ENCODE measurements at regions not wholly inside any gene's neighbourhood (a gene's known extent, or its start where the extent isn't known, plus 50 kb on each side); places are given as distances from the start of the nearest gene placed in this dataset.

GRCh38 chr12:84791444-84791843, 121.2 kb downstream of the SLC6A15 start:
- Histone ChIP-seq H2BK120ac (ENCODE audit: low read depth, low read length) (no peak overlapping the region), H2AK5ac (ENCODE audit: low read depth, low read length) (no peak overlapping the region), H4K8ac (ENCODE audit: low read depth in 2 of 2, low read length in 2 of 2) (no peak overlapping the region), H3K23ac (ENCODE audit: low read depth, low read length) (no peak overlapping the region), H3K27me3 (ENCODE audit: control insufficient read depth, insufficient read depth, low read length) (no peaks in the 10 kb centered on the region), H3K4ac (ENCODE audit: low read depth, low read length) (no peak overlapping the region), H2BK20ac (ENCODE audit: low read depth, low read length) (no peak overlapping the region), H3K4me1 (ENCODE audit: control insufficient read depth, insufficient read depth, low read length) (no peaks in the 10 kb centered on the region), H3K79me1 (ENCODE audit: low read depth in 1 of 2, low read length in 2 of 2) (no peaks in the 10 kb centered on the region), H3K9me1 (ENCODE audit: insufficient read depth, low read length) (no peaks in the 10 kb centered on the region), H3K4me3 (ENCODE audit: insufficient read depth, low read depth, low read length) (no peak overlapping the region), H3K36me3 (ENCODE audit: control insufficient read depth, insufficient read depth, low read length) (no peaks in the 10 kb centered on the region), H4K91ac (ENCODE audit: insufficient read depth, low read depth, low read length) (no peak overlapping the region), H3K27ac (ENCODE audit: insufficient read depth, low read length) (no peak overlapping the region), H3K18ac (ENCODE audit: low read depth, low read length) (no peak overlapping the region), H2BK5ac (ENCODE audit: low read depth, low read length, poor library complexity, severe bottlenecking) (no peak overlapping the region), H3K9ac (ENCODE audit: low read depth, low read length) (no peak overlapping the region), H3K14ac (replicated peaks; ENCODE audit: low read depth, low read length) (no peak overlapping the region), H4K5ac (ENCODE audit: low read depth, low read length) (no peak overlapping the region), H3K9me3 (ENCODE audit: control insufficient read depth, insufficient read depth, low read length) (no peaks in the 10 kb centered on the region), H4K20me1 (ENCODE audit: insufficient read depth, low read length) (no peaks in the 10 kb centered on the region), H3K4me2 (ENCODE audit: low read depth, low read length) (no peak overlapping the region), H2AFZ (replicated peaks; ENCODE audit: low read length, poor library complexity) (no peak overlapping the region), H2AK9ac (replicated peaks; ENCODE audit: low read depth, low read length, poor library complexity) (no peak overlapping the region), H3K56ac (ENCODE audit: extremely low read depth, insufficient read depth, low read length) (no peak overlapping the region), H2BK15ac (ENCODE audit: low read depth, low read length) (no peak overlapping the region)
- TF ChIP-seq CEBPB (IDR thresholded peaks at IDR 0.05; ENCODE audit: low read depth, low read length) (no peak), POLR2A (IDR thresholded peaks at IDR 0.05; ENCODE audit: low read depth, low read length) (no peak), USF2 (IDR thresholded peaks at IDR 0.05; ENCODE audit: low read depth, low read length) (no peak), MAFK (IDR thresholded peaks at IDR 0.05; ENCODE audit: low read depth, low read length) (no peak), RAD21 (IDR thresholded peaks at IDR 0.05; ENCODE audit: low read length) (no peak), SMC3 (IDR thresholded peaks at IDR 0.05; ENCODE audit: low read depth, low read length) (no peak), RCOR1 (IDR thresholded peaks at IDR 0.05; ENCODE audit: insufficient replicate concordance, low read length) (no peak), FOS (IDR thresholded peaks at IDR 0.05; ENCODE audit: low read depth, low read length) (no peak), NFE2L2 (IDR thresholded peaks at IDR 0.05; ENCODE audit: low read depth, low read length) (no peak)
- ChIA-PET POLR2A (ENCODE audit: unreplicated experiment) (no interaction called here), CTCF (no interaction called here)
- in situ Hi-C loops (cut with MboI; ENCODE audit: low sequenced_read_pairs), result no loop called here
- intact Hi-C loops (cut with micrococcal nuclease), result no loop called here
- DNase-seq (no peak), ATAC-seq (ENCODE audit: low read depth) (no peak)
- no TSS peak for BruUV-seq (replicated peaks)
- dilution Hi-C loops (cut with HindIII; ENCODE audit: low sequenced_read_pairs, unreplicated experiment), result no loop called here

Measured in IMR-90 (cell line).